ENCODE measurements at regions not wholly inside any gene's neighbourhood (a gene's known extent, or its start where the extent isn't known, plus 50 kb on each side); places are given as distances from the start of the nearest gene placed in this dataset.

DNA sequence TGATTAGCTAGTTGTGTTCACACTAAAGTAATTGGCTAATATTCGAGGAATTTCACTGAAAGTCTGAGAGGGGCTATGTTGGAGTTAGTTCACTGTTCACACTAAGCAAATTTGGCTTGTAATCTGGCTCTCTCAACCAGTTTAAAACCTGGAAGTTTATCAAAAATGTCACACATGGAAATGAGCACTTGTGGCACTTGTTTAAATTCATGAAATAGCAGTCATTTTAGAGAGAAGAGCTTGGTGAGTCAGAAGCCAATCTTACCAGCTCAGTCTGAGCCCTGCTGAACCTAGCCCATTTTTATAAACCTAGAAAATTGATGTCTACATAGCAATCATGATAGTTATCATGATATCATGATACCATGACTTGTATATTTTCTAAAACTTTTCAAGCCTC is 90.7 kb upstream of the JADE1 start:
- ChIA-PET CTCF (no interaction called here), POLR2A (no interaction called here)
- Histone ChIP-seq H3K9me3 (ENCODE audit: control insufficient read depth, insufficient read depth, low read depth, low read length) (no peaks in the 10 kb centered on the region), H3K36me3 (ENCODE audit: control insufficient read depth in 2 of 2, insufficient read depth in 1 of 2, low read length in 2 of 2) (no peaks in the 10 kb centered on the region), H3K4me3 (ENCODE audit: low read depth, low read length) (no peak overlapping the region), H3K27ac (ENCODE audit: extremely low read depth, low read depth, low read length) (no peak overlapping the region), H3K4me1 (ENCODE audit: control insufficient read depth, insufficient read depth, low read length) (no peaks in the 10 kb centered on the region)
- TF ChIP-seq SCRT2 (tag by site-specific recombination; IDR thresholded peaks at IDR 0.05) (no peak), ZNF138 (tag by site-specific recombination; IDR thresholded peaks at IDR 0.05; ENCODE audit: borderline replicate concordance) (no peak), PRDM1 (tag by site-specific recombination; IDR thresholded peaks at IDR 0.05) (no peak), ZNF16 (tag by site-specific recombination; IDR thresholded peaks at IDR 0.05; ENCODE audit: low read depth) (no peak), ZNF157 (tag by site-specific recombination; IDR thresholded peaks at IDR 0.05) (no peak), ZFP41 (tag by site-specific recombination; IDR thresholded peaks at IDR 0.05; ENCODE audit: borderline replicate concordance) (no peak), ZNF37A (tag by site-specific recombination; IDR thresholded peaks at IDR 0.05) (no peak)
- TF ChIP-seq, protein P1, sequence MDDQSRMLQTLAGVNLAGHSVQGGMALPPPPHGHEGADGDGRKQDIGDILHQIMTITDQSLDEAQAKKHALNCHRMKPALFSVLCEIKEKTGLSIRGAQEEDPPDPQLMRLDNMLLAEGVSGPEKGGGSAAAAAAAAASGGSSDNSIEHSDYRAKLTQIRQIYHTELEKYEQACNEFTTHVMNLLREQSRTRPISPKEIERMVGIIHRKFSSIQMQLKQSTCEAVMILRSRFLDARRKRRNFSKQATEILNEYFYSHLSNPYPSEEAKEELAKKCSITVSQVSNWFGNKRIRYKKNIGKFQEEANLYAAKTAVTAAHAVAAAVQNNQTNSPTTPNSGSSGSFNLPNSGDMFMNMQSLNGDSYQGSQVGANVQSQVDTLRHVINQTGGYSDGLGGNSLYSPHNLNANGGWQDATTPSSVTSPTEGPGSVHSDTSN (CRISPR knock-in tag; IDR thresholded peaks at IDR 0.05) = no peak
- TF ChIP-seq, protein P2, sequence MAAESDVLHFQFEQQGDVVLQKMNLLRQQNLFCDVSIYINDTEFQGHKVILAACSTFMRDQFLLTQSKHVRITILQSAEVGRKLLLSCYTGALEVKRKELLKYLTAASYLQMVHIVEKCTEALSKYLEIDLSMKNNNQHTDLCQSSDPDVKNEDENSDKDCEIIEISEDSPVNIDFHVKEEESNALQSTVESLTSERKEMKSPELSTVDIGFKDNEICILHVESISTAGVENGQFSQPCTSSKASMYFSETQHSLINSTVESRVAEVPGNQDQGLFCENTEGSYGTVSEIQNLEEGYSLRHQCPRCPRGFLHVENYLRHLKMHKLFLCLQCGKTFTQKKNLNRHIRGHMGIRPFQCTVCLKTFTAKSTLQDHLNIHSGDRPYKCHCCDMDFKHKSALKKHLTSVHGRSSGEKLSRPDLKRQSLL (tag by site-specific recombination; IDR thresholded peaks at IDR 0.05) = no peak

DNA sequence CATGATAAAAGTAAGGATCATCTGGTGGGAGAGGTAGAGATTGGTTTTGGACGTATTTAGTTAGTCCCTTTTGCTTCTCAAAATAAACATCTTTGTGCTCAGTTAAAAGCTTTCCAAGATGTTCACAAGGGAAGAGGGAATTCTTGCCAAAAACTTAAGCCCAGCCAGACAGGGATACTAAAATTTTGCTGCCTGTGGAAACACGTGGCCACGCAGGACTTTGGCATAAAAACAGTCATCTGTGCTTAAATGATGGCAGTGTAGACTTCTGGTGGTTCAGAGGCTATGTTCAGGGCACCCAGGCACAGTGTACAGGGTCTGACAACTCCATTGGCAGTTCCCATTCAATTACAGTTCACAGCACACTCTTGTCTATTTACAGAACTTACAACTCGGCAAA is 93.2 kb upstream of the JADE1 start:
- H3K27ac ChIP-seq (ENCODE audit: extremely low read depth, low read depth, low read length) = no peak overlapping the region
- H3K9me3 ChIP-seq (ENCODE audit: control insufficient read depth, insufficient read depth, low read depth, low read length) = no peaks in the 10 kb centered on the region
- POLR2A ChIA-PET = no interaction called here
- CTCF ChIA-PET = no interaction called here
- H3K4me3 ChIP-seq (ENCODE audit: low read depth, low read length) = no peak overlapping the region
- no peaks in the 10 kb centered on the region for H3K4me1 ChIP-seq (ENCODE audit: control insufficient read depth, insufficient read depth, low read length)
- H3K36me3 ChIP-seq (ENCODE audit: control insufficient read depth in 2 of 2, insufficient read depth in 1 of 2, low read length in 2 of 2) = no peaks in the 10 kb centered on the region
- TF ChIP-seq, protein P3, sequence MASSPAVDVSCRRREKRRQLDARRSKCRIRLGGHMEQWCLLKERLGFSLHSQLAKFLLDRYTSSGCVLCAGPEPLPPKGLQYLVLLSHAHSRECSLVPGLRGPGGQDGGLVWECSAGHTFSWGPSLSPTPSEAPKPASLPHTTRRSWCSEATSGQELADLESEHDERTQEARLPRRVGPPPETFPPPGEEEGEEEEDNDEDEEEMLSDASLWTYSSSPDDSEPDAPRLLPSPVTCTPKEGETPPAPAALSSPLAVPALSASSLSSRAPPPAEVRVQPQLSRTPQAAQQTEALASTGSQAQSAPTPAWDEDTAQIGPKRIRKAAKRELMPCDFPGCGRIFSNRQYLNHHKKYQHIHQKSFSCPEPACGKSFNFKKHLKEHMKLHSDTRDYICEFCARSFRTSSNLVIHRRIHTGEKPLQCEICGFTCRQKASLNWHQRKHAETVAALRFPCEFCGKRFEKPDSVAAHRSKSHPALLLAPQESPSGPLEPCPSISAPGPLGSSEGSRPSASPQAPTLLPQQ (tag by site-specific recombination; IDR thresholded peaks at IDR 0.05) = no peak
- TF ChIP-seq ZNF514 (tag by site-specific recombination; IDR thresholded peaks at IDR 0.05) = no peak
- TF ChIP-seq ZBTB20 (tag by site-specific recombination; IDR thresholded peaks at IDR 0.05) = no peak
- TF ChIP-seq, protein P4, sequence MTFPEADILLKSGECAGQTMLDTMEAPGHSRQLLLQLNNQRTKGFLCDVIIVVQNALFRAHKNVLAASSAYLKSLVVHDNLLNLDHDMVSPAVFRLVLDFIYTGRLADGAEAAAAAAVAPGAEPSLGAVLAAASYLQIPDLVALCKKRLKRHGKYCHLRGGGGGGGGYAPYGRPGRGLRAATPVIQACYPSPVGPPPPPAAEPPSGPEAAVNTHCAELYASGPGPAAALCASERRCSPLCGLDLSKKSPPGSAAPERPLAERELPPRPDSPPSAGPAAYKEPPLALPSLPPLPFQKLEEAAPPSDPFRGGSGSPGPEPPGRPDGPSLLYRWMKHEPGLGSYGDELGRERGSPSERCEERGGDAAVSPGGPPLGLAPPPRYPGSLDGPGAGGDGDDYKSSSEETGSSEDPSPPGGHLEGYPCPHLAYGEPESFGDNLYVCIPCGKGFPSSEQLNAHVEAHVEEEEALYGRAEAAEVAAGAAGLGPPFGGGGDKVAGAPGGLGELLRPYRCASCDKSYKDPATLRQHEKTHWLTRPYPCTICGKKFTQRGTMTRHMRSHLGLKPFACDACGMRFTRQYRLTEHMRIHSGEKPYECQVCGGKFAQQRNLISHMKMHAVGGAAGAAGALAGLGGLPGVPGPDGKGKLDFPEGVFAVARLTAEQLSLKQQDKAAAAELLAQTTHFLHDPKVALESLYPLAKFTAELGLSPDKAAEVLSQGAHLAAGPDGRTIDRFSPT (tag by site-specific recombination; IDR thresholded peaks at IDR 0.05) = no peak
- no peak for TF ChIP-seq ZNF529 (tag by site-specific recombination; IDR thresholded peaks at IDR 0.05; ENCODE audit: insufficient replicate concordance)
- TF ChIP-seq ZEB2 (tag by site-specific recombination; IDR thresholded peaks at IDR 0.05) = no peak
- TF ChIP-seq, protein P5, sequence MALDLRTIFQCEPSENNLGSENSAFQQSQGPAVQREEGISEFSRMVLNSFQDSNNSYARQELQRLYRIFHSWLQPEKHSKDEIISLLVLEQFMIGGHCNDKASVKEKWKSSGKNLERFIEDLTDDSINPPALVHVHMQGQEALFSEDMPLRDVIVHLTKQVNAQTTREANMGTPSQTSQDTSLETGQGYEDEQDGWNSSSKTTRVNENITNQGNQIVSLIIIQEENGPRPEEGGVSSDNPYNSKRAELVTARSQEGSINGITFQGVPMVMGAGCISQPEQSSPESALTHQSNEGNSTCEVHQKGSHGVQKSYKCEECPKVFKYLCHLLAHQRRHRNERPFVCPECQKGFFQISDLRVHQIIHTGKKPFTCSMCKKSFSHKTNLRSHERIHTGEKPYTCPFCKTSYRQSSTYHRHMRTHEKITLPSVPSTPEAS (tag by site-specific recombination; IDR thresholded peaks at IDR 0.05) = no peak
- TF ChIP-seq, protein P6, sequence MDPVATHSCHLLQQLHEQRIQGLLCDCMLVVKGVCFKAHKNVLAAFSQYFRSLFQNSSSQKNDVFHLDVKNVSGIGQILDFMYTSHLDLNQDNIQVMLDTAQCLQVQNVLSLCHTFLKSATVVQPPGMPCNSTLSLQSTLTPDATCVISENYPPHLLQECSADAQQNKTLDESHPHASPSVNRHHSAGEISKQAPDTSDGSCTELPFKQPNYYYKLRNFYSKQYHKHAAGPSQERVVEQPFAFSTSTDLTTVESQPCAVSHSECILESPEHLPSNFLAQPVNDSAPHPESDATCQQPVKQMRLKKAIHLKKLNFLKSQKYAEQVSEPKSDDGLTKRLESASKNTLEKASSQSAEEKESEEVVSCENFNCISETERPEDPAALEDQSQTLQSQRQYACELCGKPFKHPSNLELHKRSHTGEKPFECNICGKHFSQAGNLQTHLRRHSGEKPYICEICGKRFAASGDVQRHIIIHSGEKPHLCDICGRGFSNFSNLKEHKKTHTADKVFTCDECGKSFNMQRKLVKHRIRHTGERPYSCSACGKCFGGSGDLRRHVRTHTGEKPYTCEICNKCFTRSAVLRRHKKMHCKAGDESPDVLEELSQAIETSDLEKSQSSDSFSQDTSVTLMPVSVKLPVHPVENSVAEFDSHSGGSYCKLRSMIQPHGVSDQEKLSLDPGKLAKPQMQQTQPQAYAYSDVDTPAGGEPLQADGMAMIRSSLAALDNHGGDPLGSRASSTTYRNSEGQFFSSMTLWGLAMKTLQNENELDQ (tag by site-specific recombination; IDR thresholded peaks at IDR 0.05; ENCODE audit: low read depth) = no peak
- TF ChIP-seq ZNF544 (tag by site-specific recombination; IDR thresholded peaks at IDR 0.05) = no peak
- no peak for TF ChIP-seq ZNF555 (tag by site-specific recombination; conservative IDR thresholded peaks at IDR 0.05)
- TF ChIP-seq SP2 (tag by site-specific recombination; IDR thresholded peaks at IDR 0.05) = no peak
- no peak for TF ChIP-seq ZNF768 (tag by site-specific recombination; IDR thresholded peaks at IDR 0.05)
- TF ChIP-seq, protein P7, sequence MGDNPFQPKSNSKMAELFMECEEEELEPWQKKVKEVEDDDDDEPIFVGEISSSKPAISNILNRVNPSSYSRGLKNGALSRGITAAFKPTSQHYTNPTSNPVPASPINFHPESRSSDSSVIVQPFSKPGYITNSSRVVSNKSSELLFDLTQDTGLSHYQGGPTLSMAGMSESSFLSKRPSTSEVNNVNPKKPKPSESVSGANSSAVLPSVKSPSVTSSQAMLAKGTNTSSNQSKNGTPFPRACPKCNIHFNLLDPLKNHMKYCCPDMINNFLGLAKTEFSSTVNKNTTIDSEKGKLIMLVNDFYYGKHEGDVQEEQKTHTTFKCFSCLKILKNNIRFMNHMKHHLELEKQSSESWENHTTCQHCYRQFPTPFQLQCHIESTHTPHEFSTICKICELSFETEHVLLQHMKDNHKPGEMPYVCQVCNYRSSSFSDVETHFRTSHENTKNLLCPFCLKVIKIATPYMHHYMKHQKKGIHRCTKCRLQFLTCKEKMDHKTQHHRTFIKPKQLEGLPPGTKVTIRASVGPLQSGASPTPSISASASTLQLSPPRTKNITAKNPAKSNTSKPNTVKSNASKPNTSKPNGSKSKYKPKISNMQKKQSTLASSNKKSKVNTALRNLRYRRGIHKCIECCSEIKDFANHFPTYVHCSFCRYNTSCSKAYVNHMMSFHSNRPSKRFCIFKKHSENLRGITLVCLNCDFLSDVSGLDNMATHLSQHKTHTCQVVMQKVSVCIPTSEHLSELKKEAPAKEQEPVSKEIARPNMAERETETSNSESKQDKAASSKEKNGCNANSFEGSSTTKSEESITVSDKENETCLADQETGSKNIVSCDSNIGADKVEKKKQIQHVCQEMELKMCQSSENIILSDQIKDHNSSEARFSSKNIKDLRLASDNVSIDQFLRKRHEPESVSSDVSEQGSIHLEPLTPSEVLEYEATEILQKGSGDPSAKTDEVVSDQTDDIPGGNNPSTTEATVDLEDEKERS (tag by site-specific recombination; IDR thresholded peaks at IDR 0.05) = no peak
- no peak for TF ChIP-seq ZNF214 (tag by site-specific recombination; IDR thresholded peaks at IDR 0.05; ENCODE audit: borderline replicate concordance)

Measured in HEK293 (cell line).